ENCODE measurements at regions not wholly inside any gene's neighbourhood (a gene's known extent, or its start where the extent isn't known, plus 50 kb on each side); places are given as distances from the start of the nearest gene placed in this dataset.

DNA sequence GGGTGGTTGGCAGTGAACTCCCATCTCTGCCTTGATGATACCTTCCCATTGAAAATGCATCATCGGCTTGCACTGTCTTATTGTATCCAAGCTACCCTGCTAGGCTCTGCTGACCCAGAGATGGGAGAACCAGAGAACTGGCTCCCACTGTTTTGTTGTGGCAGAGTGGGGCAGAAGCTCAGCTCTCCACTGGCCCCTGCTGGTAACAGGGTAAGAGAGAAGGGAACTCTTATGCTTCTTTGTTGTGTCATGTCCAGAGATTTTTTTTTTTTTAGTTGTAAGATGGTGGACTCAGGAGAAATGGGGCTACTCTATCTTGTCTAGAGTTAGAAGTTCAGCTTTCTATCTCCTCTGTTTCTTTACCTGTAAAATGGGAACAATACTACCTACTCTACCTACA is 100.5 kb upstream of the SDK1 start:
- Histone ChIP-seq H3K9me3 (no peaks in the 10 kb centered on the region), H3K4me1 (no peaks in the 10 kb centered on the region), H3K4me3 (no peak overlapping the region), H3K36me3 (replicated peaks) (no peaks in the 10 kb centered on the region), H3K27me3 (ENCODE audit: low read depth) (no peaks in the 10 kb centered on the region)
- in situ Hi-C loops (cut with MboI; ENCODE audit: low sequenced_read_pairs): no loop called here
- peak in 1 of 2 experiments; percentile 45 for DNase-seq (ENCODE audit: low spot score in 2 of 2)

DNA sequence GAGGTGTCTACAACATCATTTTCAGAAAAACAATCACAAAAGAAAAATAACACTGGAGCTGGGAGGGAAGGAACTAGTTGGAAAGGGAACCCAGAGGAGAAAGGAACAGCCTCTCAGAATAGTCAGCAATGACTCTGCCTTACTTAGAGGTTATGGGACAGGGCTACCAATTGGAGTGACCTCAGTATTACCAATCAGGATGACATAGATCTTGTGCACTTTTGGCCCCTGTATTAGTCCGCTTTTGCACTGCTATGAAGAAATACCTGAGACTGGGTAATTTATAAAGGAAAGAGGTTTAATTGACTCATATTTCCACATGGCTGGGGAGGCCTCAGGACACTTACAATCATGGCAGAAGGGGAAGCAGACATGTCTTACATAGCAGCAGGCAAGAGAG is 99.7 kb upstream of the SDK1 start:
- no peaks in the 10 kb centered on the region for H3K4me1 ChIP-seq
- H3K4me3 ChIP-seq: no peak overlapping the region
- in situ Hi-C loops (cut with MboI; ENCODE audit: low sequenced_read_pairs): no loop called here
- no peaks in the 10 kb centered on the region for H3K9me3 ChIP-seq
- DNase-seq (ENCODE audit: low spot score in 2 of 2): no peak
- H3K27me3 ChIP-seq (ENCODE audit: low read depth): no peaks in the 10 kb centered on the region
- no peaks in the 10 kb centered on the region for H3K36me3 ChIP-seq (replicated peaks)

DNA sequence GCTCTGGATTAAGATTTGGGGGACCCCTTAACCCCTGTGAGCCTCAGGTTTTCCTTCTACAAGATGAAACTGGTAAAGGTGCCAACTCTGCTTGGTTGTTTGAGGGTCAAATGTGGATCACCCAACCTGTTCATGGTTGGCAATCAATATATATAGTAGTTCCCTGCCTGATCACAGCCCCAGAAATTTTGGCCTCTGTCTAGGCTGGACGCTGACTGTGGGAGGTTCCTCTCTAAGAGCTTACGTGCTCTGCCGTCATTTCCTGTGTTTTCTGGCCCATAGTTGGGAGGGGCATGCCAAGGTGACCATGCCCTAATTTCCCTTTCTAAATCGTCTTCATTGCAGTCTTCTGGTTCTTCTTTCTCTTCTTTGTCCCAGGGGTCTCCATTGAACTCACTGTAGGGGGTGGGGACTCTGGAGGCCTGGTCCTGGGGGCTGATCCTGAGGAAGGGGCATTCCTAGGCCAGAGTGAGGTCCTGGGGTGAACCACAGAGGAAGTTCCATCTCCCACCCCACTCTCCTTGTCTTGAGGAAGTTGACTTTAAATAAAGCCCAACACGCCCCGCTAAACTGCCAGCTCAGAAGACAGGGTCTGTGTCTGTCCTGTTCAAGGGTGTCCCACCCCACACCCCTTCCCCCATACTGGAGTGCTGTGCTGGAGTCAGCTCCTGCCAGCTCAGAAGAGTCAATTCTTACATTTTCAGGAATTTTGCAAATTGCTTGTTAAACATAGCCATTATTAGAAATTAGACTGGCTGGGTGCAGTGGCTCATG is 98.9 kb upstream of the SDK1 start:
- Histone ChIP-seq H3K27me3 (ENCODE audit: low read depth) (no peaks in the 10 kb centered on the region), H3K4me3 (no peak overlapping the region), H3K4me1 (no peaks in the 10 kb centered on the region), H3K9me3 (no peaks in the 10 kb centered on the region), H3K36me3 (replicated peaks) (no peaks in the 10 kb centered on the region)
- no peak for DNase-seq (ENCODE audit: low spot score in 2 of 2)
- in situ Hi-C loops (cut with MboI; ENCODE audit: low sequenced_read_pairs): no loop called here

DNA sequence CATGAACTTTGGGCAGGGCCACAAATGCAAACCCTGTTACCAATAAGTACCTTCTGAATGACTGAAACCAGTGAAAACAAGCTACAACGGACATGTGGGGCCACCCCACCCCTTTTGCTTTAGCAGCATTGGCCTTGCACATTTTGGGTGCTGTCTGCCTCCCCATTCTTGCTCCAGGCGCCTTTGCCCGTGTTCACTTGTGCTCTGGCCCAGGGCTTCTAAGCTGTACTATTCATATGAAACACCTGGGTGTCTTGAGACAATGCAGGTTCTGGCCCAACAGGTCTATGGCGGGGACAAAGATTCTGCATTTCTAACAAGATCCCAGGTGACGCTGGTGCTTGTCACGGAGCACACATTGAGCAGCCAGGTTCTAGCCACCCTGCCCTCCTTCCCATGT is 96.5 kb upstream of the SDK1 start:
- no peaks in the 10 kb centered on the region for H3K27me3 ChIP-seq (ENCODE audit: low read depth)
- in situ Hi-C loops (cut with MboI; ENCODE audit: low sequenced_read_pairs): no loop called here
- H3K36me3 ChIP-seq (replicated peaks): no peaks in the 10 kb centered on the region
- DNase-seq (ENCODE audit: low spot score in 2 of 2): no peak
- H3K4me1 ChIP-seq: no peaks in the 10 kb centered on the region
- no peak overlapping the region for H3K4me3 ChIP-seq
- no peaks in the 10 kb centered on the region for H3K9me3 ChIP-seq

DNA sequence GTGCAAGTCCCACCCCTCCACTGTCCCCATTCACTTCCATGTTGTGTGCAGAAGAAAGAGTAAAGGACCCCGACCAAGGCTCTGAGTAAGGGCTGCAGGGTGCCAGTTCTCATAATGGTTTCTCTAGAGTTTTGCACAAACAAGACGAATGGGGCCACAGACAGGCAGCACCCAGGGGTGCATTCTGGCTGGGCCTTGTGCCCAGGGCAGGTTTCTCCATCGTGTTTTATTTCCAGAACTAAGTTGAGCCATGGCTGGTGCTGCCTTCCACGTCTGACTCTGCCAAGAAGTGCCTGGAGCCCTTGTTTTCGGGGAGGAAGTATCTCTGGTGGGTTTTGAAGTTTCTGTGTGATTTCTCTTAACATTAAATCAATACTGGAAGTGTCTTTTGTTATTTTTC is 95.0 kb upstream of the SDK1 start:
- no peak overlapping the region for H3K4me3 ChIP-seq
- in situ Hi-C loops (cut with MboI; ENCODE audit: low sequenced_read_pairs): no loop called here

DNA sequence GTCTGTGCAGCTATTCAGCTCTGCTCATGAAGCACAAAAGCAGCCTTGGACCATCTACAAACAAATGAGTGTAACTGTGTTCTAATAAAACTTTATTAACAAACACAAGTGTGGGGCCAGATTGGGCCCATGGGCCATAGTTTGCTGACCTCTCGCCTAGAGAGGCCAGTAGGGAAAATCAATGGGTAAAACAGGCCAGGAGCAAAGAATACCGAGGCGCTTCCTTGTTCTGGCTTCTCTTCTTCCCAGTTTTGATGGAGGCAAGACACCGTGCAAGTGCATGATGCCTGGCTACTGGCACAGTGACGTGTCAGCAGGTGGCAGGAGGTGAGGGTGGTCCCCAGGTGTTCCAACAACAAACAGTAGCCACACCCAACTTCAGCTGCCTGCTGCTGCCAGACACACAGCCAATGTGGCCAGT is 94.3 kb upstream of the SDK1 start:
- no peaks in the 10 kb centered on the region for H3K9me3 ChIP-seq
- in situ Hi-C loops (cut with MboI; ENCODE audit: low sequenced_read_pairs): no loop called here

More for the DNA sequence above, 95.0 kb upstream of the SDK1 start:
- H3K27me3 ChIP-seq (ENCODE audit: low read depth): no peaks in the 10 kb centered on the region
- DNase-seq (ENCODE audit: low spot score in 2 of 2): no peak
- no peaks in the 10 kb centered on the region for H3K4me1 ChIP-seq
- no peaks in the 10 kb centered on the region for H3K9me3 ChIP-seq
- no peaks in the 10 kb centered on the region for H3K36me3 ChIP-seq (replicated peaks)

DNA sequence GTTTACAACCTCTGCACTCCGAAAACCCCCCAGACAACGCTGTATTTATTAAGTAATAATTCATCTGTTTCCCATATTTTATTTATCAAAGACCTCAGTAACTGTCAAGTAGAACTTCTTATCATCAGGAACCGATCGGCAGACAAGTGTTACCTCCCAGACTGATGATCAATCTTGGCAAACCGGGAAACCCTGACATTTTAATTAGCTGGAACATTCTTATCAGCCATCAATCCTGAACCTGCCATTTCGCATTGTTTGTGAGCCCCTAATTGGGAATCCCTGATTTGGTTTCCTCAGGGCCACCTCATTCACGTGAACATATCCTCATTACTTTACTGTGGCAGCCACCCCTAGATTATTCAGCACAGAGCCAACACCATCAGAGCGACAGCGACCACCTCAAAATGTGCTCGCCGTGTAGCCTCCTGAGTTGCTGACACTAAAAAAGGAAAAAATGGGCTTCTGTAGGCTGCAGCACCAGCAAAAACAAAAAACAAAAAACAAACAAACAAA is 93.6 kb upstream of the SDK1 start:
- H3K36me3 ChIP-seq (replicated peaks): no peaks in the 10 kb centered on the region
- in situ Hi-C loops (cut with MboI; ENCODE audit: low sequenced_read_pairs): no loop called here
- no peaks in the 10 kb centered on the region for H3K4me1 ChIP-seq
- no peaks in the 10 kb centered on the region for H3K9me3 ChIP-seq
- H3K4me3 ChIP-seq: no peak overlapping the region
- no peak for DNase-seq (ENCODE audit: low spot score in 2 of 2)
- H3K27me3 ChIP-seq (ENCODE audit: low read depth): no peaks in the 10 kb centered on the region

More for the DNA sequence above, 94.3 kb upstream of the SDK1 start:
- Histone ChIP-seq H3K4me3 (no peak overlapping the region), H3K36me3 (replicated peaks) (no peaks in the 10 kb centered on the region), H3K27me3 (ENCODE audit: low read depth) (no peaks in the 10 kb centered on the region), H3K4me1 (no peaks in the 10 kb centered on the region)
- no peak for DNase-seq (ENCODE audit: low spot score in 2 of 2)

DNA sequence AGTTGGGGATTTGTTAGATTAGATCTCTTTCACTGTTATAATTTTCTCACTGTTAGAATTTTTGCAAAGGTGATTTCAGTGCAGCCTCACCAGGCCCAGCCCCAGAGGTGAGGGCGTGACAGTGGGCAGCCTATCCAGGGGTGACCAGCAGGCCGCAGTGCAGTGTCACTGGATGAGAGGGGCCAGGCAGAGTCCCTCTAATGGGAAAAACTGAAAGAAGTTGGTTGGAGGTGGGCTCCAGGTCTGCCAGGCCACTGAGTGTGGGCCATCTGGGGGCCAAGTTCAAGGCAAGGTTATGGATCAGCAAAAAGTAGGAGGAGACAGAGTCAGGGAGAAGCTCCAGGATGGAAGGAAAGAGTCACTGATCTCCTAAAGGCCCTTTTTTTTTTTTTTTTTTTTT is 90.5 kb upstream of the SDK1 start:
- no peak for DNase-seq (ENCODE audit: low spot score in 2 of 2)
- no peak overlapping the region for H3K4me3 ChIP-seq
- in situ Hi-C loops (cut with MboI; ENCODE audit: low sequenced_read_pairs): no loop called here

DNA sequence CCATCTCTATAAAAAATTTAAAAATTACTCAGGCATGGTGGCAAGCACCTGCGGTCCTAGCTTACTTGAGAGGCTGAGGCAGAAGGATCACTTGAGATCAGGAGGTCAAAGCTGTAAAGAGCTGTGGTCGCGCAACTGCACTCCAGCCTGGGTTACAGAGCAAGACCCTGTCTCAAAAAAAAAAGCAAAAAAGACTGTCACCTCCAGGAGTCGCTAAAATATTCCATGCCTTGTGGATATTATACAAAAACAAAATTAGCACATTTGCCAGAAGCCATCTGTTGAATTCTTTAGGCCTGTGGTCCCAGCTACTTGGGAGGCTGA is 87.0 kb upstream of the SDK1 start:
- Histone ChIP-seq H3K36me3 (replicated peaks) (no peaks in the 10 kb centered on the region), H3K4me3 (no peak overlapping the region), H3K27me3 (ENCODE audit: low read depth) (no peaks in the 10 kb centered on the region), H3K4me1 (no peaks in the 10 kb centered on the region), H3K9me3 (no peaks in the 10 kb centered on the region)
- in situ Hi-C loops (cut with MboI; ENCODE audit: low sequenced_read_pairs): no loop called here
- DNase-seq (ENCODE audit: low spot score in 2 of 2): no peak

More for the DNA sequence above, 90.5 kb upstream of the SDK1 start:
- Histone ChIP-seq H3K4me1 (no peaks in the 10 kb centered on the region), H3K27me3 (ENCODE audit: low read depth) (no peaks in the 10 kb centered on the region), H3K9me3 (no peaks in the 10 kb centered on the region), H3K36me3 (replicated peaks) (no peaks in the 10 kb centered on the region)

DNA sequence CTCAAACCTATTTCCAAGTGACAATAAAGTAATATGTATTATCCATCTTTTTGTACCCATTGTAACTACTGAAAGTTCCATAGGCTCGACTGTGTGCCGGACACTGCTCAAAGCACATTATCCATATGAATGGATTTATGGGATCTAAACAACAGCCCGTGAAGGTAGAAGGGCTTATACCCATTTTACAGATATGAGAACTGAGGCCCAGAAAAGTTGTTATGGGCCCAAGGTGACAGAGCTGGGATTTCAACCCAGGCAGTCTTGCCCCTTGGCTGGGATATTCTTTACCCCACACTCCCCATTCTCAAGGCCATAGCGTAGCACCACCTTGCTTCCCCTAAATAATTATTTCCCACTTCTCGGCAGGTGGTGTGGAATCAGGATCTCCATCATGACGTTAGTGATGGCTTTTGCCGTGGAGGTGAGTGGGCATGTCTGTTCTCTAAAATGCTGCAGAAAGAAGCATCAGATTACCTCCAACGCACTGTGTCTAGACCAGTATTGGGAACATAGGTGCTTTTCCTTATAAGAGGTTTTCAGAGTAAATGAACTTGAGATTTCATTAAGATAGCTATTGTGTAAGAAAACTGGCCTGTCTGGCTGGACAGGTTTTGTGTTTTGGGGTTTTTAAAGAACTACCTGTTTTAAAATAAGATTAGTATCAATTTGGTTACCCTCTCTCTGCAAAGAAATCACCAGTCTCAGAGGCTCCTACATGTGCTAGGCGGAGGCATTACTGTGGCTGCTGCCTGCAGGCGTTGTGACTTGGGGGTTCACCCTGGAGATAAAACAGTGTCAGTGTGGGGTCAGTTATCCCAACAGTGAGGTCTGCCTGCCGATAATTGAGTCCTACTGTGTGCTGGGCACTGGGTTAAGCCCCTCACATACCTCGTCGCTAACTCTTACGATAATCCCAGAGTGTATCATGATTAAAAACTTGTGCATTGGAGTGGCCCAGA is 85.1 kb upstream of the SDK1 start:
- in situ Hi-C loops (cut with MboI; ENCODE audit: low sequenced_read_pairs): no loop called here
- no peak for DNase-seq (ENCODE audit: low spot score in 2 of 2)
- H3K36me3 ChIP-seq (replicated peaks): no peaks in the 10 kb centered on the region
- H3K9me3 ChIP-seq: no peaks in the 10 kb centered on the region
- H3K27me3 ChIP-seq (ENCODE audit: low read depth): no peaks in the 10 kb centered on the region
- no peak overlapping the region for H3K4me3 ChIP-seq
- no peaks in the 10 kb centered on the region for H3K4me1 ChIP-seq

DNA sequence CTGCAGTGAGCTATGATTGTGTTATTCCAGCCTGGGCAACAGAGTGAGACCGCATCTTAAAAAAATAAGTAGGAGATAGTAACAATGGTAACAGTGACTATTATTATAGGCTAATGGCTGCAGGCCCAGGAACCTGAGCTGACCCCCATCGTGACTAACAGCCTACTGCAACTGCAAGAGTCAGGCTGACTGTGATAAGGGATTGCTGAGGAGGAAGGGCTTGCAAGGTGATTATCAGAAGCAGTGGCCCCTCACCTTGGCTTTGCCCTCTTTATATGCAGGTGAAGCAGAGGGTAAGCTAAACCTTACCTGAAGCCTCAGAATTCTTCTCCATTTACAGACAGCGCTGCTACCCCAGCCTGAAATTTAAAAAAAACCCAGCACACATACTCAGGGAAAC is 83.9 kb upstream of the SDK1 start:
- DNase-seq (ENCODE audit: low spot score in 2 of 2): no peak
- in situ Hi-C loops (cut with MboI; ENCODE audit: low sequenced_read_pairs): no loop called here
- Histone ChIP-seq H3K27me3 (ENCODE audit: low read depth) (no peaks in the 10 kb centered on the region), H3K4me3 (no peak overlapping the region), H3K4me1 (no peaks in the 10 kb centered on the region), H3K9me3 (no peaks in the 10 kb centered on the region), H3K36me3 (replicated peaks) (no peaks in the 10 kb centered on the region)

DNA sequence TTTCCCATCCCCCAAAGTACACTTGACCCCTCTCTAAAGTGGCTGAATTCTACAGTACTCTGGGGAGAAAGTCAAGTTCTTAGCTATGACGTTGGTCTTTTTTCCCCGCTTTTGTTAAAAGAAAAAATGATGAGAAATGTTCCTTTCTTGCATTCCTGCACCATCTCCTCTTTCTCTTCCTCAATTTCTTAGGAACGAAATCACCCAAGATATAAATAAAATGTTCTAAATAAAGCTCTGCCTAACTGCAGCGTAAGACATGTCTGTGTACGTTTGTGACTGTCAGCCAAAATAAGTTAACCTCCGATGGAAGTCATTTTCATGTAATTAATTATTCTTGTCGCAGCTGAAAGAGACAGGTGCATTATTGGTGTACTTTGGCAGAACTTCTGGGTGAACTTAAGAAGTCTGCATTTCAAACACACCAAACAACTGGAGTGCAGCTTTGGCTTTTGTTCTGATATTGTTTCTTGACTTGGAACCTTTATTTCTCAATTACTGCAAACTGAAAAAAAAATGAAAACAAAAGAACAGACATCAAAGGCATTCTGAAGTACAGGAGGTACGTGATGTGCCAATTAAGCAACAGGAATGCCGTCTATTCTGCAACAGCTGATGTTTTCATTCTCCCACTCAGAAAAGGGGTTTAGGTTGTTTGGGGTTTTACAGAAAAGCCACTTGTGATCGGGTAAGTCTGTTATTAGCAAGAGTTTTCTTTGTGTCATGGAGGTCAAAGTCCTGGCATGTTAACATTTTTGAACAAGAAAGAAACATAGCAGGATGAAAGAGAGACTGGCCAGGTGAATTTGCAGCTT is 82.4 kb upstream of the SDK1 start:
- Histone ChIP-seq H3K4me3 (no peak overlapping the region), H3K9me3 (no peaks in the 10 kb centered on the region), H3K27me3 (ENCODE audit: low read depth) (no peaks in the 10 kb centered on the region), H3K36me3 (replicated peaks) (no peaks in the 10 kb centered on the region), H3K4me1 (no peaks in the 10 kb centered on the region)
- in situ Hi-C loops (cut with MboI; ENCODE audit: low sequenced_read_pairs): no loop called here
- no peak for DNase-seq (ENCODE audit: low spot score in 2 of 2)

DNA sequence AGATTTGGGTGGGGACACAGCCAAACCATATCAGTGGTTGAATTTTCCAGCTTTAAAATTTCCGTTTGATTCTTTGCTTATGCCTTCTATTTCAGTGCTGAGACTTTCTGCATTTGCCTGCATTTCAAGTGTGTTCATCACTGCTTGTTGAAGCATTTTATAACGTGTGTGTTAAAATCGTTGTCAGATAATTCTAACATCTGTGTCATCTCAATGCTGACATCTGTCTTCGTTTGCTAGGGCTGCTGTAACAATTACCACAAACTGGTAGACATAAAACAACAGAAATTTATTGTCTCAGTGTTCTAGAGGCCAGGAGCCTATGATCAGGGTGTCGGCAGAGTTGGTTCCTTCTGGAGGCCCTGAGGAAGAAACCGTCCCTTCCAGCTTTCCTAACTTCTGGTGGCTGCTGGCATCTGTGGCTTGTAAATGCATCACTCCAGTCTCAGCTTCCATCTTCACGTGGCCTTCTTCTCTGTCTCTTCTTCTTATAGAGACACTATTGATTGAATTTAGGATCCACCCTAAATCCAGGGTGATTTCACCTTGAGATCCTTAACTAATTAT is 71.1 kb upstream of the SDK1 start:
- Histone ChIP-seq H3K4me3 (no peak overlapping the region), H3K27me3 (ENCODE audit: low read depth) (no peaks in the 10 kb centered on the region), H3K4me1 (no peaks in the 10 kb centered on the region), H3K36me3 (replicated peaks) (no peaks in the 10 kb centered on the region), H3K9me3 (no peaks in the 10 kb centered on the region)
- DNase-seq (ENCODE audit: low spot score in 2 of 2): no peak
- in situ Hi-C loops (cut with MboI; ENCODE audit: low sequenced_read_pairs): no loop called here

Data from HAP-1 (cell line).